Stomach (tissue), 8 donors: ENCODE measurements at regions not wholly inside any gene's neighbourhood (a gene's known extent, or its start where the extent isn't known, plus 50 kb on each side); places are given as distances from the start of the nearest gene placed in this dataset.

Experiments
- DNase-seq, 2 donors: peaks; one replicate each; pipeline versions ENCODE4 v3.0.0 to v3.0.0-alpha.2; 2013 to 2019
- H3K27ac ChIP-seq, 5 donors: fragments of 200-600 bp in 4 of 5; sonication (generic) in 4 of 5; one replicate each; pipeline ENCODE4 v1.5.1; 2013 to 2019; ENCODE audit warnings: mild to moderate bottlenecking in 1 of 5, moderate library complexity in 1 of 5
- H3K27me3 ChIP-seq, 3 donors: fragments of 200-600 bp; sonication (generic); one replicate each; pipeline ENCODE4 v1.5.1; 2017 to 2019; ENCODE audit warnings: mixed run types in 1 of 3
- H3K36me3 ChIP-seq, 4 donors: fragments of 200-600 bp; sonication (generic); 1 replicate in 3 of 4; 2 replicates in 1 of 4; pipeline ENCODE4 v1.5.1; 2016 to 2019
- H3K4me1 ChIP-seq, 4 donors: fragments of 200-600 bp; sonication (generic); one replicate each; pipeline ENCODE4 v1.5.1; 2016 to 2019
- H3K4me3 ChIP-seq, 4 donors: fragments of 200-600 bp; sonication (generic) in 3 of 4; one replicate each; pipeline ENCODE4 v1.5.1; 2016 to 2019; ENCODE audit warnings: mild to moderate bottlenecking in 1 of 4
- H3K9me3 ChIP-seq, 4 donors: fragments of 200-600 bp; sonication (generic); one replicate each; pipeline ENCODE4 v1.5.1; 2016 to 2019
- CTCF ChIP-seq, 7 experiments: fragments of 450-650 bp in 4 of 7; fragments of 200-600 bp in 3 of 7; sonication (generic) in 3 of 7; IDR thresholded peaks; one replicate each; pipeline ENCODE4 v1.5.1; 2016 to 2019; ENCODE audit warnings: antibody characterized with exemption in 7 of 7, control low read depth in 2 of 7, mild to moderate bottlenecking in 1 of 7
- EP300 ChIP-seq: sonication (generic); formaldehyde crosslinking; IDR thresholded peaks from one replicate; pipeline ENCODE4 v1.6.1; 2017; ENCODE audit warnings: antibody characterized with exemption
- POLR2A ChIP-seq, 4 donors: fragments of 450-650 bp; IDR thresholded peaks; one replicate each; pipeline ENCODE4 v1.6.1; 2016; ENCODE audit warnings: antibody characterized with exemption in 4 of 4, control low read depth in 2 of 4, mild to moderate bottlenecking in 1 of 4, moderate library complexity in 1 of 4
- POLR2AphosphoS5 ChIP-seq, 3 donors: sonication (generic); formaldehyde crosslinking; IDR thresholded peaks; one replicate each; pipeline ENCODE4 v1.6.1; 2016; ENCODE audit warnings: antibody characterized with exemption in 3 of 3
- WGBS, 5 donors: extraction: QIAGEN DNeasy Blood & Tissue Kit in 3 of 5; methylation state at CpG; one replicate each; pipeline versions ENCODE4 v1.1.5 to v1.1.7; 2013 to 2018; 5-methylcytosine and 5-hydroxymethylcytosine counted together
- intact Hi-C: fragments of 100-400 bp; cut with DNase I; formaldehyde crosslinking; loops from one replicate; pipeline ENCODE4 v1.15.1; 2023; ENCODE audit warnings: low total_unique reads
- donor health status: healthy with polysubstance abuse.
- donor health status: Bipolar disorder and iron deficiency.
- donor health status: healthy.

- no peak overlapping the region for H3K4me3 ChIP-seq
- H3K27ac ChIP-seq = no peak overlapping the region
- DNase-seq = no peak
- H3K27me3 ChIP-seq = peaks cover 2 to 72% (median 28%) of the 10 kb centered on the region in 3 donors
- peaks cover 0 to 6% (median 0%) of the 10 kb centered on the region in 4 donors for H3K4me1 ChIP-seq
- 44 to 70% (median 66%) methylated on average over 5 of the region's 5 CpGs for WGBS, 5 donors
- no peaks in the 10 kb centered on the region for H3K36me3 ChIP-seq
- TF ChIP-seq POLR2AphosphoS5 (IDR thresholded peaks at IDR 0.05) (no peak), POLR2A (IDR thresholded peaks at IDR 0.05) (no peak), CTCF (IDR thresholded peaks at IDR 0.05) (no peak), EP300 (no peak)
- intact Hi-C loops = no loop called here
- H3K9me3 ChIP-seq = no peaks in the 10 kb centered on the region
Measured at GRCh38 chr17:74001145-74001544, 202.3 kb upstream of the RPL38 start.

GRCh38 chr17:74002241-74002640 lies 201.2 kb upstream of the RPL38 start:
- WGBS, 5 donors = 86 to 91% (median 87%) methylated on average over 5 of the region's 5 CpGs
- no peak overlapping the region for H3K27ac ChIP-seq
- intact Hi-C loops = no loop called here
- peaks cover 0 to 6% (median 0%) of the 10 kb centered on the region in 4 donors for H3K4me1 ChIP-seq
- no peak for TF ChIP-seq EP300
- no peaks in the 10 kb centered on the region for H3K9me3 ChIP-seq
- H3K27me3 ChIP-seq = peaks cover 2 to 80% (median 28%) of the 10 kb centered on the region in 3 donors
- H3K36me3 ChIP-seq = no peaks in the 10 kb centered on the region
- no peak overlapping the region for H3K4me3 ChIP-seq
- DNase-seq = no peak

- Histone ChIP-seq H3K27ac (no peak overlapping the region), H3K27me3 (peaks cover 2 to 82% (median 31%) of the 10 kb centered on the region in 3 donors), H3K4me1 (peaks cover 0 to 5% (median 0%) of the 10 kb centered on the region in 4 donors), H3K36me3 (no peaks in the 10 kb centered on the region), H3K9me3 (no peaks in the 10 kb centered on the region), H3K4me3 (no peak overlapping the region)
- DNase-seq = no peak
- intact Hi-C loops = no loop called here
- WGBS, 5 donors = 66 to 78% (median 72%) methylated on average over 7 of the region's 7 CpGs
- no peak for TF ChIP-seq CTCF (IDR thresholded peaks at IDR 0.05)
- no peak for TF ChIP-seq POLR2A (IDR thresholded peaks at IDR 0.05)
- TF ChIP-seq POLR2AphosphoS5 (IDR thresholded peaks at IDR 0.05) = no peak
- TF ChIP-seq EP300 = no peak
Measured at GRCh38 chr17:74004056-74004455, 199.4 kb upstream of the RPL38 start.

DNA sequence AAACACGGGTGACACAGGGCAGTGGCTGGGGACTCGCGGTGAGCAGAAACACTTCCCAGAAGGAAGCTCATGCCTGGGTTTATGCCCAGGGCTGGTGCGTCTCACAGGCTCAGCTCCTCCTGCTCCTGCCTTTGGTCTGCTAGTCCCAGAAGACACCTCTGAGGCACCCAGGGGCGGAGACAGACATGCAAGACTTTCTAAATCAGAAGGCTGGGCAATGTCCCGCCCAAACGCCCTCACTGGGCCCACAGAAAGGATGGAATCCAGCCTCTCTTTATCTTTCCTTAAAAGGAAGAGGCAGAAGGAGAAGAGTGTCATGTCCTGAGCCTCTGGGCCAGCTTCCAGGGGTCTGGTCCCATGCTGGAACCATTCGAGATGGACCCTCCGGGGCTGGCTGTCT lies 197.7 kb upstream of the RPL38 start:
- TF ChIP-seq EP300 = no peak
- no peak for TF ChIP-seq POLR2A (IDR thresholded peaks at IDR 0.05)
- TF ChIP-seq CTCF (IDR thresholded peaks at IDR 0.05) = no peak
- TF ChIP-seq POLR2AphosphoS5 (IDR thresholded peaks at IDR 0.05) = no peak
- Histone ChIP-seq H3K9me3 (no peaks in the 10 kb centered on the region), H3K36me3 (no peaks in the 10 kb centered on the region), H3K27ac (no peak overlapping the region), H3K27me3 (peaks cover 6 to 79% (median 33%) of the 10 kb centered on the region in 3 donors), H3K4me1 (no peaks in the 10 kb centered on the region), H3K4me3 (no peak overlapping the region)
- intact Hi-C loops = no loop called here
- WGBS, 5 donors = 56 to 61% (median 58%) methylated on average over 9 of the region's 9 CpGs
- no peak for DNase-seq

DNA sequence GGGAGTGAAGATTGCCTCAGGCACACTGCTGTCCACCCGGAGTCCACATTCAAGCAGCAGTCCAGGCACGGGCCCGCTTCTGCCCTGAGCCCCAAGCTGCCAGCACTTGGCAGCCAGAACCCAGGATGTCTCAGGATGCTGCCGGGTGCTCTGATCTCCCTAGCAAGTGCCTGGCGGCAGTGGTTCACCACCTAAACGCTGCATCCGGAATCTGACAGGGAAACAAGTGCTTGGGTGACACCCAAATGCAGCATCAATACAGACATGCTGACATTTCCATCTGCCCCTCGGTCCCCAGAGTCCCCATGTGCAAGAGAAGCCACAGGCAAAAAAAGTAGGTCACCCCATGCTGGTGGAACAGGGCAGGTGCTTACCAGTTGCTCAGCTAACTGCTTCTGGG lies 197.1 kb upstream of the RPL38 start:
- DNase-seq = no peak
- no peaks in the 10 kb centered on the region for H3K4me1 ChIP-seq
- no peak overlapping the region for H3K27ac ChIP-seq
- H3K27me3 ChIP-seq = peaks cover 6 to 82% (median 33%) of the 10 kb centered on the region in 3 donors
- intact Hi-C loops = no loop called here
- no peak for TF ChIP-seq POLR2AphosphoS5 (IDR thresholded peaks at IDR 0.05)
- no peak for TF ChIP-seq EP300
- TF ChIP-seq POLR2A (IDR thresholded peaks at IDR 0.05) = no peak
- no peak for TF ChIP-seq CTCF (IDR thresholded peaks at IDR 0.05)
- WGBS, 5 donors = 75 to 92% (median 88%) methylated on average over 5 to 8 of the region's 8 CpGs
- no peak overlapping the region for H3K4me3 ChIP-seq
- no peaks in the 10 kb centered on the region for H3K9me3 ChIP-seq
- no peaks in the 10 kb centered on the region for H3K36me3 ChIP-seq
